A549 (cell line): ENCODE measurements at regions not wholly inside any gene's neighbourhood (a gene's known extent, or its start where the extent isn't known, plus 50 kb on each side); places are given as distances from the start of the nearest gene placed in this dataset.
"Not testable (repeated sequence)": the region's sequence is repeated elsewhere in the genome, so short reads cannot be mapped to it uniquely, and the experiment has no call there.

ENCODE experiments used
- CHD4 ChIP-seq: fragments of 200-600 bp; sonication (generic); IDR thresholded peaks from 2 replicates; pipeline ENCODE4 v1.6.1; 2016; ENCODE audit warnings: antibody characterized with exemption, mild to moderate bottlenecking, borderline replicate concordance
- CTCF ChIP-seq: fragments of >200 bp; sonication (Bioruptor Twin); formaldehyde crosslinking; IDR thresholded peaks from 3 replicates; pipeline ENCODE4 v1.5.1; 2016
- EP300 ChIP-seq, 2 experiments: fragments of >200 bp; sonication (Bioruptor Twin); formaldehyde crosslinking; IDR thresholded peaks; 2 replicates in 1 of 2; 3 replicates in 1 of 2; pipeline ENCODE4 v1.6.1; 2016 to 2017
- PBX3 ChIP-seq: IDR thresholded peaks from 2 replicates; pipeline ENCODE4 v1.6.1; 2012
- RFX5 ChIP-seq: fragments of 450-650 bp; IDR thresholded peaks from 2 replicates; pipeline ENCODE4 v1.7.1; 2014; ENCODE audit warnings: antibody characterized with exemption, mild to moderate bottlenecking, moderate library complexity
- SMC3 ChIP-seq: fragments of >200 bp; sonication (Bioruptor Twin); formaldehyde crosslinking; IDR thresholded peaks from 3 replicates; pipeline ENCODE4 v1.6.1; 2018; ENCODE audit warnings: inconsistent platforms
- SREBF2 ChIP-seq: fragments of 450-650 bp; IDR thresholded peaks from 2 replicates; pipeline ENCODE4 v1.6.1; 2014; ENCODE audit warnings: mild to moderate bottlenecking, moderate library complexity

- not testable (repeated sequence) for TF ChIP-seq PBX3; SREBF2; CHD4; CTCF; SMC3; RFX5; EP300 (IDR thresholded peaks at IDR 0.05)
These were observed 51.1 kb upstream of the SULF2 start for GRCh38 chr20:47836256-47836817.
